UCSD-AML1 (cell line): ENCODE measurements at regions not wholly inside any gene's neighbourhood (a gene's known extent, or its start where the extent isn't known, plus 50 kb on each side); places are given as distances from the start of the nearest gene placed in this dataset.
"Not testable (repeated sequence)": the region's sequence is repeated elsewhere in the genome, so short reads cannot be mapped to it uniquely, and the experiment has no call there.

ENCODE experiments used
- DNase-seq: peaks from one replicate; lab custom pipeline; 2025; ENCODE audit not compliant: unreplicated experiment; lab: John Stamatoyannopoulos, UW

GRCh38 chr3:145637105-145637504 is 523.9 kb downstream of the PLOD2 start:
- no peak for DNase-seq

- DNase-seq, result no peak
Observed at GRCh38 chr3:145639003-145639606, 521.9 kb downstream of the PLOD2 start.

GRCh38 chr3:145639875-145640274 is 521.1 kb downstream of the PLOD2 start:
- no peak for DNase-seq

GRCh38 chr3:145648396-145648795 is 512.6 kb downstream of the PLOD2 start:
- no peak for DNase-seq

- DNase-seq, result no peak
Observed at GRCh38 chr3:145649368-145649887, 511.6 kb downstream of the PLOD2 start.

- DNase-seq, result no peak
Observed at GRCh38 chr3:145650170-145650569, 510.8 kb downstream of the PLOD2 start.

GRCh38 chr3:145671121-145671520 is 489.9 kb downstream of the PLOD2 start:
- no peak for DNase-seq

GRCh38 chr3:145673838-145674237 is 487.1 kb downstream of the PLOD2 start:
- no peak for DNase-seq

- DNase-seq, result no peak
Observed at GRCh38 chr3:145678401-145678800, 482.6 kb downstream of the PLOD2 start.

GRCh38 chr3:145681181-145681580 is 479.8 kb downstream of the PLOD2 start:
- DNase-seq, result no peak

- not testable (repeated sequence) for DNase-seq
Observed at GRCh38 chr3:145687978-145688377, 473.0 kb downstream of the PLOD2 start.

- DNase-seq, result no peak
Observed at GRCh38 chr3:145692751-145693150, 468.2 kb downstream of the PLOD2 start.

- DNase-seq, result no peak
Observed at GRCh38 chr3:145696011-145696410, 465.0 kb downstream of the PLOD2 start.

GRCh38 chr3:145698250-145698649 is 462.7 kb downstream of the PLOD2 start:
- DNase-seq, result no peak

GRCh38 chr3:145698749-145699148 is 462.2 kb downstream of the PLOD2 start:
- DNase-seq, result no peak

GRCh38 chr3:145704020-145704419 is 457.0 kb downstream of the PLOD2 start:
- DNase-seq, result no peak

GRCh38 chr3:145709779-145710178 is 451.2 kb downstream of the PLOD2 start:
- DNase-seq, result not testable (repeated sequence)

GRCh38 chr3:145716519-145716918 is 444.5 kb downstream of the PLOD2 start:
- DNase-seq, result no peak

GRCh38 chr3:145719114-145719513 is 441.9 kb downstream of the PLOD2 start:
- DNase-seq, result no peak

GRCh38 chr3:145721273-145721805 is 439.6 kb downstream of the PLOD2 start:
- DNase-seq, result no peak

- DNase-seq, result no peak
Observed at GRCh38 chr3:145721815-145722214, 439.2 kb downstream of the PLOD2 start.

- no peak for DNase-seq
Observed at GRCh38 chr3:145727476-145727875, 433.5 kb downstream of the PLOD2 start.

GRCh38 chr3:145735631-145736030 is 425.4 kb downstream of the PLOD2 start:
- DNase-seq, result no peak
